ELR (cell line): ENCODE measurements at regions not wholly inside any gene's neighbourhood (a gene's known extent, or its start where the extent isn't known, plus 50 kb on each side); places are given as distances from the start of the nearest gene placed in this dataset.
"Not testable (repeated sequence)": the region's sequence is repeated elsewhere in the genome, so short reads cannot be mapped to it uniquely, and the experiment has no call there.

Experiments used
- DNase-seq: peaks from one replicate; pipeline ENCODE4 v3.0.0-alpha.2; 2015; ENCODE audit warnings: low read depth

DNA sequence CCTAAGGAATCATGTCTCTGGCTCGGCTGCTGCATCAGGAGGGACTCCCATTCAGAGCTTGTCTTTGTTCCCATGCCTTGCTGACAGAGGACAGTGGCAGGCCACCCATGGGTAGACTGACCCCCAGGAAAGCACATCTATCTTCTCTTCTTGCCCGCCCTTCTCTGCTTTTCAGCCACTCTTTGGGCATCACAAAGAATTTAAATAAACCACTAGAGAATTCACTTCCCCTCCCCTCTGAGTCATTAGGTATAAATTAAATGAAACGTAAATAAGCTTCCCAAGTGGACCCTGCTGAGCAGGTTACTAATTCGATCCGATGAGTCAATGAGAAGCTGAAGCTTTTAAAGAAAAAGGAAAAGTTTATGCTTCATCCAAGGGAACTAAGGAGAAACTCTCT is 97.0 kb downstream of the DRD1 start:
- DNase-seq: peak; percentile 54

DNA sequence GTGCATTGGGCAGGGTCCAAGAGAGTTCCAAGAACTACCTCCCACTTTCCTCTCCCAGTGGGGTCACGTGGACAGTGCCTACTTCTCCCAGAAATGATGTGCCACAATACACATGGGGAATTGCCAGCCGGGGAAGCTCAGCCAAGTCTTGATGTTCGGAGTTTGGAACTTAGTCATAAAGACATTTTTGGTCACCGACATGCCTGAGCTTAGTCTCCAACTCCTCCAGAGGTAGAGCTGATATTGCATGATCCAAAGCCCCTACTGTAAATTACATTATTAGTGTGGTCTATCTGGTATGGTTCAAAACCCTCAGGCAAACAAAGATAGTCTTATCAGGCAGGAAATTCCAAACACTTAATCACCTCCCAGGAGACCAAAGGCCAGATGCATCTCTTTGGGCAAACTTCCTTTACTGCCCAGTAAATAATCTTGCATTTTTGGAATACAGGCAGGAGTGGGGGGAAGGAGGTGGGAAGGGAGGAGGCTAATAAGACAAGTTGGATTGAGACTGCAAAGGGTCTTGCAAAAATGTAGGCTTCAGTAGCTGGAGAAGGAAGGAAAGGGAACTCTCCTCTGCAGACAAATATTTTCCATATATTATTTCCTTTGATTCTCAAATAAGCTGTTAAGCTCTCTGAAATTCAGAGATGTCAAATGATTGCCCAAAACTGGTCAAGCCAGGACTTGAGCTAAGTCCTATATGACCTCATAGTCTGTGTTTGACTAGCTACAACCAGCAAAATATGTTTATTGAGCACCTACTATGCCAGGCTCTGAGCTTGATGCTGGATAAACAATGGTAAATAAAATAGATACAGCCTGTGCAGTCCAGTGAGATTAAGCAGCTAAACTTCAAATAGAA is 99.4 kb downstream of the DRD1 start:
- peak; percentile 3 for DNase-seq

DNA sequence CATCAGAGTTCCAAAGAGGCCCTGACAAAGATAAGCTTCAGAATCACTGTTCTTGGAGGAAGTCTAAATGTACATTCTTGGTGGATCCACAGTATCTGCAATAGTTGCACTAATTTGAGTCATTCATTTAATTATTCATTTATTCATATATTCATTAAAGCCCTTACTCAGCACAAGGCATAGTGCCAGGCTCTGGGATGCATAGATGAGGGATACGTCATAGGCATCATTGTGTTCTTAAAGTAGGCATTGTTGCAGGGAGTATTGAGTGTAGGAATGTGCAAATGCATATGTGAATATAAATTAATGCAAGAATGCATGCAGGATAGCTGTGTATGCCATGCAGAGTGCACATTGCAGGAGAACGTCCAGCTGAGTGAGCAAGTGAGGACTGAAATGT is 100.7 kb downstream of the DRD1 start:
- DNase-seq: no peak

DNA sequence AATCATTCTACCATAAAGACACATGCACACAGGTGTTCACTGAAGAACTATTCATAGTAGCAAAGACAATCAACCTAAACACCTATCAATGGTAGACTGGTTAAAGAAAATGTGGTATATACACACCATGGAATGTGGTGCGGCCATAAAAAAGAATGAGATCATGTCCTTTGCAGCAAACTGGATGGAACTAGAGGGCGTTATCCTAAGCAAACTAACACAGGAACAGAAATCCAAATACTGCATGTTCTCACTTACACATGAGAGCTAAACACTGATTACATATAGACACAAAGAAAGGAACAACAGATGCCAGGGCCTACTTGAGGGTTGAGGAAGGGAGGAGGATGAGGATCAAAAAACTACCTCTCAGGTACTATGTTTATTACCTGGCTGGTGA is 103.8 kb downstream of the DRD1 start:
- no peak for DNase-seq

DNA sequence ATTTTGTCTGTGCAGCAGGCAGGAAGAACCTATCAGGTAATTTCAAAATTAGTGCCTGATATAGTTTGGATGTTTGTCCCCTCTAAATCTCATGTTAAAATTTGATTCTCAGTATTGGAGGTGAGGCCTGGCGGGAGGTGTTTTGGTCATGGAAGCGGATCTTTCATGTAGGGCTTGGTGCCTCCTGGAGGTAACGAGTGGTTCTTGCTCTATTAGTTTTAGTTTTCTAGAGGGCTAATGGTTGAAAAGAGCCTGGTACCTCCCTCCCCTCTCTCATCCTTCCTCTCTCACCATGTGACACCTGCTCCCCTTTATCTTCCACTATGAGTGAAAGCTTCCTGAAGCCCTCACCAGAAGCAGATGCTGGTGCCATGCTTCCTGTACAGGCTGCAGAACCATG is 106.3 kb downstream of the DRD1 start:
- DNase-seq: no peak

DNA sequence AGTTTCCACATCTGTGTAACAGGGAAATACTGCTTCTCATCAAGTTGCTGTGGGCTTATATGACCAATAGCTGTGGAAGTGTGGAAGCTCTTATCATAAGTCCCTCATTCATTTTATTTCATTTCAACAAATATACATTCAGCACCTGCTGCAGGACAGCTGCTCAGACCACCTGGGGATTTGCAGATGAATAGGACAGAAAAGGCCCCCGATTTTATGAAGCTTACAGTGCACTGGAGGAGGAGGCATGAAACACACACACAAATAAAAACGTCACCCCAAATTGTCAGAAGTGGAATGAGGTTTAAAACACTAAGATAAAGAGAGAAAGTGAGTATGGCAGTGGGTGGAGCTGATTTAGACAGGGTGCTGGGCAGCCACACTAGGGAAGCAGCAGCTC is 107.2 kb downstream of the DRD1 start:
- DNase-seq: no peak

DNA sequence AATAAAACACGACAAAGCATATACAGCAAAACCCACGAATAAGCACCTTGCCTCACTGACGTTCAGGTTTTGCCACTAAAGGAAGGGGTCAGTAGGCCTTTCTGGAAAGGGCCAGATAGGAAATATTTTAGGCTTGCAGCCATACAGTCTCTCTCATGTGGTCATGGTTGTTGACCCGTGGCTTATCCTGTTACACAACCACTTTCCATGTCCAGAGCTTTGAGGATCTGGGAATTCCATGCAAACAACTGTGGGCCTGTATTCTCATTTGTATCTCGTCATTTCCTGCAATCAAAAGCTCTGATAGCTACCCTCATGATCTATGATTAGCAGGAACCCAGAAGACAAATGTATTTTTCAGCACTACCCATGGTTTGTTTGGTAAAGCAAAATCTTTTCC is 108.3 kb downstream of the DRD1 start:
- DNase-seq: no peak

DNA sequence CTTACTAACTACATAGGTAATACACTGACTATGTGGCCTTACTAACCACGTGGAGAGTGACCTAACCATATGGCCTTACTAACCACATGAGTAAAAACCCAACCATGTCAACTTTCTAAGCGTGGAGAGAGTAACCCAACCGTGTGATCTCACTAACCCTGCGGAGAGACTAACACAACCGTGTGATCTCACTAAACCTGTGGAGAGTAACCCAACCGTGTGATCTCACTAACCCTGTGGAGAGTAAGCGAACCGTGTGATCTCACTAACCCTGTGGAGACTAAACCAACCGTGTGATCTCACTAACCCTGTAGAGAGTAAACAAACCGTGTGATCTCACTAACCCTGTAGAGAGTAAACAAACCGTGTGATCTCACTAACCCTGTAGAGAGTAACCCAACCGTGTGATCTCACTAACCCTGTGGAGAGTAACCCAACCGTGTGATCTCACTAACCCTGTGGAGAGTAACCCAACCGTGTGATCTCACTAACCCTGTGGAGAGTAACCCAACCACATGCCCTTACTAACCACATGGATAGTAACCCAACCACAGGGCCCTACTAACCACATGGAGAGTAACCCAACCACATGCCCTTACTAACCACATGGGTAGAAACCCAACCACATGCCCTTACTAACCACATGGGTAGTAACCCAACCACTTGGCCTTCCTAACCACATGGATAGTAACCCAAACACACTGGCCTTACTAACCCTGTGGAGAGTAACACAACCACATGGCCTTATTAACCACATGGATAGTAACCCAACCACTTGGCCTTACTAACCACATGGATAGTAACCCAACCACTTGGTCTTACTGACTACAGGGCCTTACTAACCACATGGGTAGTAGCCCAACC is 112.6 kb downstream of the DRD1 start:
- DNase-seq: not testable (repeated sequence)

DNA sequence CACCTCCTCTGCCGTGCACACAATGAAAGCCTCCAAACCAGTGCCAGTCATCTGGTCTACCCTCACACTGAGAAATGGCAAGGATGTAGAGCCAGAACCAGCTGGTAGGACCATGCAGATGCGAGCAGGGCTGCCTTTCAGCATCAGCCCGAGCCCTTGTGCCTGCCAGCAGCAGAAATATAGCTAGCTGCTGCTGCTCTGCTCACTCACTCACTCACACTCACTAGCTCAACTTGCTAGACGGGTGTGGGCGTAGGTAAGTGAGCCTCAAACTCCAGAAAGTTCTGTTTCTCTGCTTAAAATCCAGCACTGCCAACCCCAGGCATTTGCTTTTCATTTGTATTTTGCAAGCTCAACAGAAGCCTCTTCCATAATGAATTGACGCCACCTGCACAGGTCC is 114.0 kb downstream of the DRD1 start:
- DNase-seq: no peak

DNA sequence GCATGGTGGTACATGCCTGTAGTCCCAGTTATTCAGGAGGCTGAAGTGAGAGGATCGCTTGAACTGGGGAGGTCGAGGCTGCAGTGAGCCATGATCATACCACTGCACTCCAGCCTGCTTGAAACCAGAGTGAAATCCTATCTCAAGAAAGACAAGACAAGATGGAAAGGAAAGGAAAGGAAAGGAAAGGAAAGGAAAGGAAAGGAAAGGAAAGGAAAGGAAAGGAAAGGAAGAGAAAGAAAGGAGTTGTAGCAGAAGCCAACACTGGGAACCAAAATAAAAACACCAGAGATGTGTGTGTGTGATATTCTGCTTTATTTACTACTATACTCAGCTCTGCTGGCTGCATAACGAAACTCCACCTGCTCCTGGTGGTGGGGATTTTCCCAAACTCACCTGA is 115.3 kb downstream of the DRD1 start:
- DNase-seq: no peak

DNA sequence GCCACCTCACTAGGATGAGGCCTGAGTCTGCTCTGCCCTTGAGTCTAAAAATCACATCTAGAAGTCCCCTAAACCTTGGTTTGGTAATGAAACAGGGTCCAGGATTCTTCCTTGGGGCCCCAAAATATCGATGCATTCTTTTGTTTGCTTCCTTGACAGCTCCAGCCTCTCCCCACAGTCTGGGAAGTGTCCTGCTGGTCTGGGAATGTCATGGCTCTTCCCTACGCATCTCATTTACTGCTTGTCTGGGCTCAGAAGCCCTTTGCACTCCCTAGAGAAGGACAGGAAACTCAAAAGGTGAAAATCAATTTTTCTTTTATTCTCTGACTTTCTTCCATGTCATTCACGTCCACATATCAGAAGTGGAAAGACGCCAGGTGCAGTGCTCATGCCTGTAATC is 115.8 kb downstream of the DRD1 start:
- DNase-seq: no peak

DNA sequence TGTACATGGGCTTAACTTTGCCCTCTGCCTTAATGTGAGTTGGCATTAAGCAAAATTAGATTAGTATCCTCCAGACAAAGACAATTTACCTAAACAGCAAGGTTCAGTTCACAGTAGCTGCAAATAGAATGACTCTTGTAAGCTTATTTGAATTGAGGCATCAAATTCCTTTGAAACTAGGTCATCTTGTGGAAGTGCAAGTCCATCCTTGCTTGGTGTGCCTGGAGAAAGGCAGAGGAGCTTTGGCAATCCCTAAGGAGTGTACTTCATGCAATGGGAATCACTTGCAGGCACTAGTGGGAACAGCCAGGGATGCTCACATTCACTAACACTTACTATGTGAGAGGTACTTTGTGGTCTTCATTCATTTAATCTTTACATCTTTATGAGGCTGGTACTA is 118.3 kb downstream of the DRD1 start:
- no peak for DNase-seq

DNA sequence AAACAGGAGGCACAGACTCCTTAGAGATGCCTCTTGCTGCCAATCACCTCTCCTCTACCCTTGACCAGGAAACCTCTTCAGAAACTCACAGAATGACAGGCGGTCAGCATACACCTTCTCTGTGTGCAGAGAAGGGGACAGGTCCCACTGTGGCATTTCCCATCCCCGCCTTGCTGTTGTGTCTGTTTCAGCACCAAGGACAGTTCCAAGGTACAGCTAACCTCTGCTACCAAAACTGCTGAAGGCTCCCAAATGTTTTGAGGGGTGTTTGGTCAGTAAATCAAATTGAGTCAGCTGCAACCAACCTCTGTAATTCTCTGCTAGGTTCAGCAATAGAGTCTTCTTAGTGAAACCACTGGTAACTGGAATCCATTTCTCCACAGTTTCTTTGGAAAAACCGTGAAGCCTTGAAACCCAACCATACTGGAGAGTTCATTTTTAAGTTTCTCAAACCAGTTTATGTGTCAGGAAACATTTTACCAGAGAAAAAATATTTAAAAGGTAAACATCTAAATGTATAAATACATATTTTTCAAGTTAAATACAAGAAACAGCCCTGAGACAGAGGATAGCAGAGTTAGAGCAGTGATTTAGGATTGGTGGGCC is 122.0 kb downstream of the DRD1 start:
- DNase-seq: peak; percentile 28

DNA sequence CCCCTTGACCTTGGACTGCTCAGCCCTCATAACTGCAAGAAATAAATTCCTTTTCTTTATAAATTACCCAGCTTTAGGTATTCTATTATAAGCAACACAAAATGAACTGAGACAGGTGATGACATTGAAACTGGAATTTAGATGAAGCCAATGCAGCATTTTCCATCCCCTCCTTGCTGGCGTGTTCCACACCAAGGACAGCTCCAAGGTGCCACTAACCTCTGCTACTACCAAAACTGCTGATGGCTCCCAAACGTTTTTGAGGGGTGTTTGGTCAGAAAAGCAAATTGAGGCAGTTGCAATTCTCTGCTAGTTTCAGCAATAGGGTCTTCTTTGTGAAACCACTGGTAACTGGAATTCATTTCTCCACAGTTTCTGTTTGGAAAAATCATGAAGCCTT is 124.8 kb downstream of the DRD1 start:
- DNase-seq: no peak

DNA sequence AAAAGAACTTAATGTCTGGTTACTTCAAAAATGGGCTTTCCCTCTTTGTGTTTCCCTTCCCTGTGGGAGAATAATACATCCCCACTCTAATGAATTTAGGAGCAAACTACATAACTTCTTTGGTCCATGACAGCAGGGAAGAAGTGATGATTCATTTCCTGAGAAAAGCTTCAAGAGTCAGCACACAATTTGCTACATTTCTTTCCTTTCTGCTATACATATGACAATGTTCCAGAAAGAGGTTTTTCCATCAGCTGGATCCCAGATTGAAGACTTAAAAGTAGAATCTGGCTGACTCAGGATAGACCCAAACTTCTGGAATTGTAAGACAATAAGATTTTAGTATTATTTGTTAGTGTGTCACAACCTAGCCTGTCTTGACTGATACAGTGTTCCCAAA is 126.1 kb downstream of the DRD1 start:
- no peak for DNase-seq

DNA sequence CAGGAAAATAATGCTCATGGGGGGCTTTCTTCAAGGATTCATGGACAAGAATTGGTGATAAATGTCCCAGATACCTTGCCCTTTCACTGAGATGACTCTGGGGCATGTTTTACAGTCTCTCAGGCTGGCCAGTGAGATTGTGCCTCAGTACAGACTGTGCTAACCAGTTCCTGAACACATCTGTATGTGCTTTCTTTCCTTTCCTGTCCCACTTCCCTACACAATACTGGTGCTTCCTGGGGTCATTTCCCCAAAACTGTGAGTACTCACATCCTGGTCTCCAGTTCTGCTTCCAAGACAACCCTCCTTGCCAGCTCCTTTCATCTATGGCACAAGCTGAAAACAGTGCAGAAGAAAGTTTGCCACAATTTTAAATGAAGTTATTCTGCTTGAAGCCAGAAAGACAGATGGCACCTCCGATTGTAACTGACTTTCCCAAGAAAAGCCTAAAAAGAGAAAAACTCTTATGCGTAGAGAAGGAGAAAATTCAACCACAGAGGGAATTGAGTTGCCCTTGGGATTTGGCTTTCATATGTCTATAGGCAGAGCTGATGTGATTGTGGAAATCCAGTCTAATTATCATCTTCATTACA is 134.7 kb downstream of the DRD1 start:
- no peak for DNase-seq

DNA sequence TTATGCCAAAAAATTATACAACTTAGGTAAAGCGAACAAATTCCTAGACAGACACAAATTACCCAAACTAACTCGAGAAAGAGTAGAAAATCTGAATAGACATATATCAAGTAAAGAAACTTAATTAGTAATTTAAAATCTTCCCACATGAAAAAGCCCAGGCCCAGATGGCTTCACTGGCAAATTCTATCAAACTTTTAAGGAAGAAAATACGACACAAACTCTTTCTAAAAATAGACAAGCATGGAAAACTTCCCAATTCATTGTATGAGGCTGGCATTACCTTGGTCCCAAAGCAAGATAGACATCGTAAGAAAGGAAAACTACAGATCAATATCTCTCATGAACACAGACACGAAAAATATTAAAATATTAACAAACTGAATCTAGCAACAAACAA is 135.3 kb downstream of the DRD1 start:
- DNase-seq: no peak

DNA sequence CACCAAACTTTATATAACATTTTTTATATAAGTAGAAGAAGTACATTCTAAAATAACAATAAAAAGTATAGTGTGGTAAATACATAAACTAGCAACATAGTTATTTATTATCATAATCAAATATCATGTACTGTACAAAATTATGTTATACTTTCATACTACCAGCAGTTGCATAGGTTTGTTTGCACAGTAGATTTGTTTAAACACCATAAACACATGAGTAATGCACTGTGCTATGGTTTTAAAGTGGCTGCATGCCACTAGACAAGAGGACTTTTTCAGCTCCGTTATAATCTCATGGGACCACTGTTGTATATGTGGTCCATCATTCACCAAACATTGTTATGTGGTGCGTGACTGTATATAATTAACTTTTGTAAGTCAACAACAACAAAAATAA is 137.6 kb downstream of the DRD1 start:
- DNase-seq: no peak

DNA sequence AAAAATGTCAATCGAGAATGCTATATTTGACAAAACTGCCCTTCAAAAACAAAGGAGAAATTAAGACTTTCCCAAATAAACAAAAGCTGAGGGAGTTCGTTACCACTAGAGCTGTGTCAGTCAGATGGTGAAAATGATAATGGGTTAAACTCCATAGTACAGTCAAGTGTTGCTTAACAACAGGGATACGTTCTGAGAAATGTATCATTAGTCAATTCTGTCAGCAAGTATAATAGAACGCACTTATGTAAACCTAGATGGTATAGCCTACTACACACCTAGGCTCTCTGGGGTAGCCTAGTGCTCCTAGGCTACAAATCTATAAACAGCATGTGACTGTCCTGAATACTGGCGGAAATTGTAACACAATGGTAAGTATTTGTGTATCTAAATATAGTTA is 138.7 kb downstream of the DRD1 start:
- DNase-seq: no peak

DNA sequence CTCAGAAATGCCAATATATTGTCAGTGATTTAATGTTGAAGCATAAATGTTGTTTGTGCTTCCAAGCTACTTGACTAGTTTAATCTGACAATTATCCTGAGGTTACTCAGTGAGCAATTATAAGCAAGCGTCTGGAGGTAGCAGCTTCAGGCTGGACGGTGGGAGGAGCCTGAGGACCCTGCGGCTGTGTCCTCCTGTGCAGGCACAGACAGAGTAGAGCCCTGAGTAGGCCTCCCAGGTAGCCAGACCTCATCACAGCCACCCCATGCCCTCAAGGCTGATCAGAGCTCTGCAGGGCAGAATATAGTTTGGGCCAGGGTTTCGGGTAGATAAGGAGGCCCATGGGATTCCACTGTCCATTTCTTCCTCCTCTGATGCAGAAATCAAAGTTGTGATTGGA is 153.6 kb downstream of the DRD1 start:
- DNase-seq: no peak

DNA sequence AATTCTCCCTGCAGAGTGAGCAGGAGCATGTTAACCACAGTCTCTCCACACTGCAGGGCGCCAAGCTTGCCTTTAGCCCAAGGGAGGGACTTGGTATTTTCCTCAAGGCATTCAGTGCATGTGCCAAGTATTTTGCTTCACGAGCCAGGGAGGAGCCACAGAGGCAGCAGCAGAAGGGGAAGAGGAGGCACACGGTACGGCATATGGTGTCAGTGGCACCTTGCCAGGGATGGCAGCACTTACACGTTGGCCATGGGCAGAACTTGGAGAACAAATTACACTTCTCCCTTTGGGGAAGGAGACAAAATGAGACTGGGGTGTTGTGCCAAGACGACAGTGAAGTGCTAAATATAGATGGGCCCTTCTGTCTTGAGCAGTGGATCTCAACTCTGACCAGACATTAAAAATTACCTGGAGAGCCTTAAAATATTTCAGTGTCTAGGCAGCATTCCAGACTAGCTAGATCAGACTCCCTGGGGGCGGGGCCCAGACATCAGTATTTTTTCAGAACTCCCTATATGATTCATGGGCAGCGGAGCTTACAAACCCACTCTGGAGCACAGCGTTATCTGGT is 155.8 kb downstream of the DRD1 start:
- peak; percentile 24 for DNase-seq

DNA sequence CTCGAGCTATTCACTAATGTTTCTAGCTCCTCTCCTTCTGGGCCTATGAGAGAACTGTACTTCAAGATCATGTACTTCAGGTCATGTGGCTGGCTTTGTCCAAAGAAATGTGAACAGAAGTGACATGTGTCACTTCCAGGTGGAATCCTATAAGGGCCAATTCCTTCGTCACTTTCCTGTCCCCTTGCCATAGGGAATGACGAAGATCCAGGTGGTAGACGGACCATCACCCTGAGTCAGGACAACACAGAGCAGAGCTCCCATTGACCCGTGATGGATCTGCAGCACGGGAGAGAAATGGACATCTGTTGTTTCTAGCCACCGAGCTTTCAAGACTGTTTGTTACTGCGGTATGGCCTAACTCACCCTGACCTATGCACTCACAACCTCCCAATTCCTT is 157.0 kb downstream of the DRD1 start:
- no peak for DNase-seq
